ENCODE measurements at regions not wholly inside any gene's neighbourhood (a gene's known extent, or its start where the extent isn't known, plus 50 kb on each side); places are given as distances from the start of the nearest gene placed in this dataset.

GRCh38 chr2:126579868-126580267 is 76.1 kb upstream of the GYPC start:
- no peak for DNase-seq

- no peak for DNase-seq
These were observed 69.6 kb upstream of the GYPC start for GRCh38 chr2:126586317-126586716.

GRCh38 chr2:126599062-126599461 is 56.9 kb upstream of the GYPC start:
- no peak for DNase-seq

GRCh38 chr2:126600742-126601141 is 55.2 kb upstream of the GYPC start:
- DNase-seq = no peak

- DNase-seq = no peak
These were observed 53.6 kb upstream of the GYPC start for GRCh38 chr2:126602334-126602733.

Data from muscle of arm (tissue), 1 donor.